HEK293 (cell line): ENCODE measurements at regions not wholly inside any gene's neighbourhood (a gene's known extent, or its start where the extent isn't known, plus 50 kb on each side); places are given as distances from the start of the nearest gene placed in this dataset.

ENCODE experiments used
- CTCF ChIA-PET: fragments of 350-600 bp; formaldehyde crosslinking; extraction: SDS; loops from one replicate; lab custom pipeline; 2021; ENCODE audit warnings: antibody characterized with exemption; lab: Yijun Ruan, JAX
- POLR2A ChIA-PET: fragments of 300-600 bp; formaldehyde crosslinking; extraction: SDS; loops from one replicate; lab custom pipeline; 2020; ENCODE audit warnings: antibody characterized with exemption, inconsistent platforms; lab: Yijun Ruan, JAX
- H3K27ac ChIP-seq: fragments of 200-500 bp; sonication (Bioruptor generic); 2 replicates; pipeline ENCODE4 v1.5.1; 2014; ENCODE audit warnings: low read depth, low read length, control low read depth, inconsistent platforms; ENCODE audit errors: extremely low read depth
- H3K36me3 ChIP-seq, 2 experiments: fragments of 200-500 bp in 1 of 2; sonication (Bioruptor generic) in 1 of 2; 1 replicate in 1 of 2; 2 replicates in 1 of 2; pipeline ENCODE4 v1.5.1; 2014 to 2017; ENCODE audit warnings: inconsistent platforms in 2 of 2, low read length in 2 of 2; ENCODE audit not compliant: control insufficient read depth in 2 of 2, insufficient read depth in 1 of 2
- H3K4me1 ChIP-seq: fragments of 200-500 bp; sonication (Bioruptor generic); 2 replicates; pipeline ENCODE4 v1.5.1; 2014; ENCODE audit warnings: mild to moderate bottlenecking, low read length, inconsistent platforms; ENCODE audit not compliant: control insufficient read depth, insufficient read depth
- H3K4me3 ChIP-seq: 2 replicates; pipeline ENCODE4 v1.5.1; 2011; ENCODE audit warnings: low read depth, mild to moderate bottlenecking, control low read depth, low read length, moderate library complexity
- H3K9me3 ChIP-seq: fragments of 200-500 bp; sonication (Bioruptor generic); 2 replicates; pipeline ENCODE4 v1.5.1; 2014; ENCODE audit warnings: low read depth, low read length, inconsistent platforms; ENCODE audit not compliant: control insufficient read depth, insufficient read depth
- HOXC10 ChIP-seq: sonication (generic); formaldehyde crosslinking; IDR thresholded peaks from 2 replicates; pipeline ENCODE4 v1.8.1; 2023; ENCODE audit warnings: mild to moderate bottlenecking, missing genetic modification reagents
- KLF7 ChIP-seq: fragments of 450-650 bp; formaldehyde crosslinking; IDR thresholded peaks from 2 replicates; pipeline ENCODE4 v1.5.1; 2016; ENCODE audit warnings: missing biosample characterization, missing genetic modification characterization, borderline replicate concordance
- RBAK ChIP-seq: fragments of 450-650 bp; formaldehyde crosslinking; IDR thresholded peaks from 2 replicates; pipeline ENCODE4 v1.5.1; 2016; ENCODE audit warnings: missing biosample characterization, missing genetic modification characterization
- SETDB1 ChIP-seq: IDR thresholded peaks from one replicate; pipeline ENCODE4 v1.6.1; 2017; ENCODE audit warnings: mild to moderate bottlenecking, low read length, moderate library complexity, mixed read lengths; ENCODE audit not compliant: insufficient read length
- WT1 ChIP-seq: fragments of 450-650 bp; formaldehyde crosslinking; IDR thresholded peaks from 2 replicates; pipeline ENCODE4 v1.5.1; 2016; ENCODE audit warnings: missing biosample characterization, missing genetic modification characterization
- ZBTB20 ChIP-seq: fragments of 450-650 bp; formaldehyde crosslinking; IDR thresholded peaks from 2 replicates; pipeline ENCODE4 v1.5.1; 2016; ENCODE audit warnings: missing biosample characterization, missing genetic modification characterization
- ZFP37 ChIP-seq: fragments of 450-650 bp; formaldehyde crosslinking; IDR thresholded peaks from 2 replicates; pipeline ENCODE4 v1.5.1; 2016; ENCODE audit warnings: missing biosample characterization, missing genetic modification characterization
- ZNF223 ChIP-seq: fragments of 450-650 bp; formaldehyde crosslinking; IDR thresholded peaks from 2 replicates; pipeline ENCODE4 v1.5.1; 2016; ENCODE audit warnings: missing biosample characterization, missing genetic modification characterization
- ZNF341 ChIP-seq: fragments of 450-650 bp; formaldehyde crosslinking; IDR thresholded peaks from 2 replicates; pipeline ENCODE4; 2016; ENCODE audit warnings: low read depth, missing biosample characterization, missing genetic modification characterization
- ZNF350 ChIP-seq: fragments of 450-650 bp; formaldehyde crosslinking; IDR thresholded peaks from 2 replicates; pipeline ENCODE4 v1.5.0; 2017; ENCODE audit warnings: missing biosample characterization, mild to moderate bottlenecking, missing genetic modification characterization
- ZNF354C ChIP-seq: fragments of 450-650 bp; formaldehyde crosslinking; IDR thresholded peaks from 2 replicates; pipeline ENCODE4 v1.5.1; 2016; ENCODE audit warnings: missing biosample characterization, missing genetic modification characterization, low read depth, borderline replicate concordance
- ZNF48 ChIP-seq: fragments of 450-650 bp; formaldehyde crosslinking; IDR thresholded peaks from 2 replicates; pipeline ENCODE4 v1.5.1; 2016; ENCODE audit warnings: missing biosample characterization, missing genetic modification characterization
- ZNF510 ChIP-seq: fragments of 450-650 bp; formaldehyde crosslinking; IDR thresholded peaks from 2 replicates; pipeline ENCODE4 v1.5.1; 2018; ENCODE audit warnings: mild to moderate bottlenecking, missing genetic modification characterization, missing biosample characterization; ENCODE audit not compliant: insufficient replicate concordance
- ZNF558 ChIP-seq: fragments of 450-650 bp; formaldehyde crosslinking; IDR thresholded peaks from 2 replicates; pipeline ENCODE4 v1.5.1; 2016; ENCODE audit warnings: missing biosample characterization, missing genetic modification characterization
- ZNF621 ChIP-seq: fragments of 450-650 bp; formaldehyde crosslinking; IDR thresholded peaks from 2 replicates; pipeline ENCODE4 v1.5.1; 2017; ENCODE audit warnings: missing biosample characterization, missing genetic modification characterization
- ZSCAN30 ChIP-seq: fragments of 450-650 bp; IDR thresholded peaks from 2 replicates; pipeline ENCODE4 v1.5.1; 2018; ENCODE audit warnings: missing biosample characterization, mild to moderate bottlenecking, missing genetic modification characterization, moderate library complexity
- TF ChIP-seq, protein P1 (sequence below): fragments of 450-650 bp; formaldehyde crosslinking; IDR thresholded peaks from 2 replicates; pipeline ENCODE4 v1.5.1; 2016; ENCODE audit warnings: missing biosample characterization, missing genetic modification characterization
- TF ChIP-seq, protein P2 (sequence below): fragments of 450-650 bp; formaldehyde crosslinking; IDR thresholded peaks from 2 replicates; pipeline ENCODE4 v1.5.1; 2017; ENCODE audit warnings: missing biosample characterization, missing genetic modification characterization
- TF ChIP-seq, protein P3 (sequence below): fragments of 450-650 bp; formaldehyde crosslinking; IDR thresholded peaks from 2 replicates; pipeline ENCODE4 v1.5.1; 2017; ENCODE audit warnings: missing biosample characterization, missing genetic modification characterization
- TF ChIP-seq, protein P4 (sequence below): fragments of 450-650 bp; formaldehyde crosslinking; IDR thresholded peaks from 2 replicates; pipeline ENCODE4 v1.5.1; 2016; ENCODE audit warnings: missing biosample characterization, missing genetic modification characterization
- TF ChIP-seq, protein P5 (sequence below): fragments of 450-650 bp; formaldehyde crosslinking; IDR thresholded peaks from 2 replicates; pipeline ENCODE4 v1.5.1; 2016; ENCODE audit warnings: missing biosample characterization, missing genetic modification characterization

DNA sequence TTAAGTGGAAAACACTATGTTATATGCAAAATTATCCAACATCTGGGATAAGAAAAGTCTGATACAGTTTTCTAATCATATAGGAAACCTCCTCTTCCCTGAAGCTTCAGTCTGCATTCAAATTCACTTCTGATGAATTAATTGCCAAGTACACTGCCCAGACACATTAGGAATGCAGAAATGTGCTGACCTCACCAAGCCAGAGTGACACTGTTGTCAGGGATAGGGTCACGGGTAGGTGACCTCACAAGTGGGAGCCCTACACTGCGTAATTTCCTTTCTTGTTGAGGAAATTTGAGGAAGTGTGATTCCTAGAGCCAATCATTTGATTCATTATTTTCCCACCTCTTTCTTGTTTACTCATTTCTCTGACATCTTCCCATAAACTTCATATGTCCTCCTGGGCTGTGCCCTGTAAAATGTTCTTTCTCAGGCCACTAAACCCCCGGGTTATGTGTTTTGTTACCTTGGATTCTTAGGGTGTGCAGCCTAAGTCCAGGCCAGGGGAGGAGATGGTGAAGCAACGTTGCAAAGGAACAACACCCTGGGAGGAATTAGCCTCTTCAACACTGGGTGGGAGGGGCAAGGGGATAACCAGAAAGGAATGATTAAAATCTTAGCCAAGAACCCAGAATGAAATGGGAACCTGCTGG is 411.9 kb downstream of the MTRR start:
- H3K4me3 ChIP-seq: no peak overlapping the region
- TF ChIP-seq HOXC10 (CRISPR knock-in tag) (no peak), ZNF558 (tag by site-specific recombination) (no peak), ZNF223 (tag by site-specific recombination) (no peak), KLF7 (no peak)
- no peaks in the 10 kb centered on the region for H3K9me3 ChIP-seq
- H3K36me3 ChIP-seq: no peaks in the 10 kb centered on the region
- ChIA-PET CTCF (no interaction called here), POLR2A (no interaction called here)
- no peak overlapping the region for H3K27ac ChIP-seq
- no peaks in the 10 kb centered on the region for H3K4me1 ChIP-seq

DNA sequence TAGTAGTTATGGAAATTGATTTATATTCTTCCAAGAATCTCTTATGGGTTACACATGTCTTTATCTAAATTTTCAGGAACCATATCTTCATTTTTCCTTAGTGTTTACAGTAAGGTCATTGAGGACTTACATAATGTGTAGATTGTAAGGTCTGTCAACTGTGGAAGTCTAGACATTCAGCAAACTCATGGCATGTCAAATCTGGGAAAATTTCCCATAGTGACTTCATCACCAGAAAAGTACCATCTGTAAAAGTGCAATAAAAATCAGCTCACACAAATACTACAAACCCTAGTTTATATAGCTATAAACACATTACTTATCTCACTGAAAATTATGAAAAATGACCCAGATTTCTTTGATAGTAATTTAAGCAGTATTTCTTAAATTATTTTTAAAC is 419.4 kb downstream of the MTRR start:
- POLR2A ChIA-PET: no interaction called here
- Histone ChIP-seq H3K36me3 (no peaks in the 10 kb centered on the region), H3K27ac (no peak overlapping the region)
- no peak for TF ChIP-seq ZSCAN30 (tag by site-specific recombination)
- no peak for TF ChIP-seq ZNF350
- TF ChIP-seq, protein P1, sequence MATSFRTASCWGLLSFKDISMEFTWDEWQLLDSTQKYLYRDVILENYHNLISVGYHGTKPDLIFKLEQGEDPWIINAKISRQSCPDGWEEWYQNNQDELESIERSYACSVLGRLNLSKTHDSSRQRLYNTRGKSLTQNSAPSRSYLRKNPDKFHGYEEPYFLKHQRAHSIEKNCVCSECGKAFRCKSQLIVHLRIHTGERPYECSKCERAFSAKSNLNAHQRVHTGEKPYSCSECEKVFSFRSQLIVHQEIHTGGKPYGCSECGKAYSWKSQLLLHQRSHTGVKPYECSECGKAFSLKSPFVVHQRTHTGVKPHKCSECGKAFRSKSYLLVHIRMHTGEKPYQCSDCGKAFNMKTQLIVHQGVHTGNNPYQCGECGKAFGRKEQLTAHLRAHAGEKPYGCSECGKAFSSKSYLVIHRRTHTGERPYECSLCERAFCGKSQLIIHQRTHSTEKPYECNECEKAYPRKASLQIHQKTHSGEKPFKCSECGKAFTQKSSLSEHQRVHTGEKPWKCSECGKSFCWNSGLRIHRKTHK (tag by site-specific recombination): no peak
- TF ChIP-seq SETDB1: no peak
- TF ChIP-seq, all 188 proteins: peak for 0
- CTCF ChIA-PET: interaction anchor here (0.6 kb wide), 1 partner anchor 8 kb away, joined by 4 read pairs; no protein-coding TSS in a partner anchor
- Histone ChIP-seq H3K4me1 (no peaks in the 10 kb centered on the region), H3K9me3 (no peaks in the 10 kb centered on the region), H3K4me3 (no peak overlapping the region)

DNA sequence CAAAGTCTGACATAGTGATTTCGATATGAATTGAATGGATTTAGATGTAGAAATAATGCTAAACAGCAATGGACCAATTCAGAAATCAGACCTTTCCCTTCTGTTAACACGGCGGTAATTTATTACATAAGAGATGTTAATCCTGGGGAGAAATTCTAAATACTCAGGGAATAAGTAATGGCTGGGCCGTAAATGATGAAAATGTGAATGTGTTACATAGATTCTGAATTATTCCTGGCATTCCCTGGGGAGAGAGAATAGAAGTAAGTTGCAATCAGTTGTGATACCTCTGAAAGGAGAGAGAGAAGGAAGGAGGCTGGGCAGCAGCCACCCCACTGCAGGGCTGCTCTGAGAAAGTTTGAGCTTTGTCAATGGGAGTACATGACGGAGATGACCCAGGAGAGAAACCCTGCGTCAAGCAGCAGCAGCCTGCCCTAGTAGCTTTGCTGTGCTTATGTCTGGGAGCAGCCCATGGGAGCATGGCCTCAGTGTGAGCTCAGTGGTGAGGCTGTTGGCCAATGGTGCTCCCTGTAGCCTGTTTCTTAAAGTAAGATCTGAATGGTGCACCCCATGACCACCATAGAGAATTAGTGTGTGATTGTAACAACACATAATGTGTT is 420.1 kb downstream of the MTRR start:
- Histone ChIP-seq H3K36me3 (no peaks in the 10 kb centered on the region), H3K9me3 (no peaks in the 10 kb centered on the region), H3K4me3 (no peak overlapping the region), H3K27ac (no peak overlapping the region), H3K4me1 (no peaks in the 10 kb centered on the region)
- POLR2A ChIA-PET: no interaction called here
- CTCF ChIA-PET: interaction anchor here (0.6 kb wide), 1 partner anchor 9 kb away, joined by 4 read pairs; no protein-coding TSS in a partner anchor
- no peak for TF ChIP-seq ZNF621
- TF ChIP-seq ZNF48 (tag by site-specific recombination): no peak
- TF ChIP-seq, protein P2, sequence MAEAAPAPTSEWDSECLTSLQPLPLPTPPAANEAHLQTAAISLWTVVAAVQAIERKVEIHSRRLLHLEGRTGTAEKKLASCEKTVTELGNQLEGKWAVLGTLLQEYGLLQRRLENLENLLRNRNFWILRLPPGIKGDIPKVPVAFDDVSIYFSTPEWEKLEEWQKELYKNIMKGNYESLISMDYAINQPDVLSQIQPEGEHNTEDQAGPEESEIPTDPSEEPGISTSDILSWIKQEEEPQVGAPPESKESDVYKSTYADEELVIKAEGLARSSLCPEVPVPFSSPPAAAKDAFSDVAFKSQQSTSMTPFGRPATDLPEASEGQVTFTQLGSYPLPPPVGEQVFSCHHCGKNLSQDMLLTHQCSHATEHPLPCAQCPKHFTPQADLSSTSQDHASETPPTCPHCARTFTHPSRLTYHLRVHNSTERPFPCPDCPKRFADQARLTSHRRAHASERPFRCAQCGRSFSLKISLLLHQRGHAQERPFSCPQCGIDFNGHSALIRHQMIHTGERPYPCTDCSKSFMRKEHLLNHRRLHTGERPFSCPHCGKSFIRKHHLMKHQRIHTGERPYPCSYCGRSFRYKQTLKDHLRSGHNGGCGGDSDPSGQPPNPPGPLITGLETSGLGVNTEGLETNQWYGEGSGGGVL (tag by site-specific recombination): no peak
- no peak for TF ChIP-seq ZNF341
- no peak for TF ChIP-seq RBAK (tag by site-specific recombination)
- no peak for TF ChIP-seq ZBTB20
- no peak for TF ChIP-seq SETDB1
- TF ChIP-seq, protein P3, sequence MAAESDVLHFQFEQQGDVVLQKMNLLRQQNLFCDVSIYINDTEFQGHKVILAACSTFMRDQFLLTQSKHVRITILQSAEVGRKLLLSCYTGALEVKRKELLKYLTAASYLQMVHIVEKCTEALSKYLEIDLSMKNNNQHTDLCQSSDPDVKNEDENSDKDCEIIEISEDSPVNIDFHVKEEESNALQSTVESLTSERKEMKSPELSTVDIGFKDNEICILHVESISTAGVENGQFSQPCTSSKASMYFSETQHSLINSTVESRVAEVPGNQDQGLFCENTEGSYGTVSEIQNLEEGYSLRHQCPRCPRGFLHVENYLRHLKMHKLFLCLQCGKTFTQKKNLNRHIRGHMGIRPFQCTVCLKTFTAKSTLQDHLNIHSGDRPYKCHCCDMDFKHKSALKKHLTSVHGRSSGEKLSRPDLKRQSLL (tag by site-specific recombination): no peak
- TF ChIP-seq WT1 (tag by site-specific recombination): no peak
- TF ChIP-seq, protein P4, sequence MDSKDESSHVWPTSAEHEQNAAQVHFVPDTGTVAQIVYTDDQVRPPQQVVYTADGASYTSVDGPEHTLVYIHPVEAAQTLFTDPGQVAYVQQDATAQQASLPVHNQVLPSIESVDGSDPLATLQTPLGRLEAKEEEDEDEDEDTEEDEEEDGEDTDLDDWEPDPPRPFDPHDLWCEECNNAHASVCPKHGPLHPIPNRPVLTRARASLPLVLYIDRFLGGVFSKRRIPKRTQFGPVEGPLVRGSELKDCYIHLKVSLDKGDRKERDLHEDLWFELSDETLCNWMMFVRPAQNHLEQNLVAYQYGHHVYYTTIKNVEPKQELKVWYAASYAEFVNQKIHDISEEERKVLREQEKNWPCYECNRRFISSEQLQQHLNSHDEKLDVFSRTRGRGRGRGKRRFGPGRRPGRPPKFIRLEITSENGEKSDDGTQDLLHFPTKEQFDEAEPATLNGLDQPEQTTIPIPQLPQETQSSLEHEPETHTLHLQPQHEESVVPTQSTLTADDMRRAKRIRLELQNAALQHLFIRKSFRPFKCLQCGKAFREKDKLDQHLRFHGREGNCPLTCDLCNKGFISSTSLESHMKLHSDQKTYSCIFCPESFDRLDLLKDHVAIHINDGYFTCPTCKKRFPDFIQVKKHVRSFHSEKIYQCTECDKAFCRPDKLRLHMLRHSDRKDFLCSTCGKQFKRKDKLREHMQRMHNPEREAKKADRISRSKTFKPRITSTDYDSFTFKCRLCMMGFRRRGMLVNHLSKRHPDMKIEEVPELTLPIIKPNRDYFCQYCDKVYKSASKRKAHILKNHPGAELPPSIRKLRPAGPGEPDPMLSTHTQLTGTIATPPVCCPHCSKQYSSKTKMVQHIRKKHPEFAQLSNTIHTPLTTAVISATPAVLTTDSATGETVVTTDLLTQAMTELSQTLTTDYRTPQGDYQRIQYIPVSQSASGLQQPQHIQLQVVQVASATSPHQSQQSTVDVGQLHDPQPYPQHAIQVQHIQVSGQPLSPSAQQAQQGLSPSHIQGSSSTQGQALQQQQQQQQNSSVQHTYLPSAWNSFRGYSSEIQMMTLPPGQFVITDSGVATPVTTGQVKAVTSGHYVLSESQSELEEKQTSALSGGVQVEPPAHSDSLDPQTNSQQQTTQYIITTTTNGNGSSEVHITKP (tag by site-specific recombination): no peak
- TF ChIP-seq ZNF354C: no peak
- no peak for TF ChIP-seq ZNF510
- TF ChIP-seq, protein P5, sequence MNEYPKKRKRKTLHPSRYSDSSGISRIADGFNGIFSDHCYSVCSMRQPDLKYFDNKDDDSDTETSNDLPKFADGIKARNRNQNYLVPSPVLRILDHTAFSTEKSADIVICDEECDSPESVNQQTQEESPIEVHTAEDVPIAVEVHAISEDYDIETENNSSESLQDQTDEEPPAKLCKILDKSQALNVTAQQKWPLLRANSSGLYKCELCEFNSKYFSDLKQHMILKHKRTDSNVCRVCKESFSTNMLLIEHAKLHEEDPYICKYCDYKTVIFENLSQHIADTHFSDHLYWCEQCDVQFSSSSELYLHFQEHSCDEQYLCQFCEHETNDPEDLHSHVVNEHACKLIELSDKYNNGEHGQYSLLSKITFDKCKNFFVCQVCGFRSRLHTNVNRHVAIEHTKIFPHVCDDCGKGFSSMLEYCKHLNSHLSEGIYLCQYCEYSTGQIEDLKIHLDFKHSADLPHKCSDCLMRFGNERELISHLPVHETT: no peak
- no peak for TF ChIP-seq ZFP37 (tag by site-specific recombination)
